IPS-NIHi7 (cell line): ENCODE measurements at regions not wholly inside any gene's neighbourhood (a gene's known extent, or its start where the extent isn't known, plus 50 kb on each side); places are given as distances from the start of the nearest gene placed in this dataset.

Source experiments
- DNase-seq: peaks from one replicate; pipeline ENCODE4 v3.0.0; 2012; ENCODE audit warnings: mixed read lengths; ENCODE audit errors: extremely low spot score

- DNase-seq, result no peak
Observed at GRCh38 chrY:11293392-11293791, 1407.6 kb upstream of the USP9Y start.

DNA sequence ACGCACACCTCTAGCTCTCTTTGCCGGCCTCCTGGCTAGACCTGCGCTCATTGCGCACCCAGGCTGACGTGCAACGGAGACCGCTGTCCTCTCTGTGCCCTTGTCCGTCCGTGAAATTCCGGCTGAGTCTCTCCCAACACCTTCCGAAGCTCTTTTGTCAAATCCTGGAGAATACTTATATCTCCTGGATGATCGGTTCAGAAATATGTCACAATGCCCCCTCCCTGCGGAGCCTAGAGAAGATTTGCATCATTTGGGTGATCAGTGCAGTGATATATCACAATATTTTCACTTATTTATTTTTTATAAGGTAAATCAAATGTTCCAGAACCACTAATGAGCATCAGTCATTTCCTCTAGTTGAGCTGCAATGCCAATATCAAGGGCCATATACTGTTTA is 1366.9 kb upstream of the USP9Y start:
- peak; percentile 6 for DNase-seq
